LHCN-M2 (cell line): ENCODE measurements at regions not wholly inside any gene's neighbourhood (a gene's known extent, or its start where the extent isn't known, plus 50 kb on each side); places are given as distances from the start of the nearest gene placed in this dataset.

Source experiments
- DNase-seq: peaks from one replicate; pipeline ENCODE4 v3.0.0-alpha.2; 2012; ENCODE audit warnings: low read depth

- DNase-seq, result no peak
These were observed 307.9 kb downstream of the TLE3 start for GRCh38 chr15:69789648-69790393.

- no peak for DNase-seq
These were observed 307.1 kb downstream of the TLE3 start for GRCh38 chr15:69790632-69791031.

GRCh38 chr15:69792823-69793222 is 304.9 kb downstream of the TLE3 start:
- no peak for DNase-seq

GRCh38 chr15:69793431-69793780 is 304.3 kb downstream of the TLE3 start:
- no peak for DNase-seq

GRCh38 chr15:69793781-69794451 is 303.8 kb downstream of the TLE3 start:
- DNase-seq, result no peak

- DNase-seq, result no peak
These were observed 302.9 kb downstream of the TLE3 start for GRCh38 chr15:69794645-69795469.

- no peak for DNase-seq
These were observed 302.1 kb downstream of the TLE3 start for GRCh38 chr15:69795601-69796000.

GRCh38 chr15:69797051-69797595 is 300.6 kb downstream of the TLE3 start:
- DNase-seq, result no peak

GRCh38 chr15:69797615-69798014 is 300.1 kb downstream of the TLE3 start:
- DNase-seq, result no peak

- no peak for DNase-seq
These were observed 299.1 kb downstream of the TLE3 start for GRCh38 chr15:69798481-69799250.

GRCh38 chr15:69801144-69801543 is 296.6 kb downstream of the TLE3 start:
- DNase-seq, result no peak

GRCh38 chr15:69802432-69802831 is 295.3 kb downstream of the TLE3 start:
- no peak for DNase-seq

- no peak for DNase-seq
These were observed 292.9 kb downstream of the TLE3 start for GRCh38 chr15:69804786-69805185.

GRCh38 chr15:69805248-69805953 is 292.3 kb downstream of the TLE3 start:
- no peak for DNase-seq

GRCh38 chr15:69806287-69806915 is 291.3 kb downstream of the TLE3 start:
- DNase-seq, result no peak

- DNase-seq, result no peak
These were observed 290.0 kb downstream of the TLE3 start for GRCh38 chr15:69807721-69808120.

- DNase-seq, result no peak
These were observed 289.0 kb downstream of the TLE3 start for GRCh38 chr15:69808756-69809155.

- DNase-seq, result no peak
These were observed 288.3 kb downstream of the TLE3 start for GRCh38 chr15:69809421-69809820.

GRCh38 chr15:69810431-69811354 is 287.0 kb downstream of the TLE3 start:
- peak; percentile 60 for DNase-seq
